GM12878 (cell line): ENCODE measurements at regions not wholly inside any gene's neighbourhood (a gene's known extent, or its start where the extent isn't known, plus 50 kb on each side); places are given as distances from the start of the nearest gene placed in this dataset.

Experiments used
- ATAC-seq: fragments of 200-7000 bp; cut with Tn5 transposase; 3 replicates; pipeline ENCODE4 v1.9.1; 2020; ENCODE audit warnings: mild to moderate bottlenecking, moderate library complexity
- BruUV-seq: library from RNA; stranded (reverse); fragments of 400-500 nt; replicated peaks from 2 replicates; lab custom pipeline; 2021; lab: Mats Ljungman, UMichigan
- CTCF ChIA-PET: fragments of 300-600 bp; sonication (Branson Sonifier 250); formaldehyde crosslinking; extraction: SDS; loops from one replicate; lab custom pipeline; 2021; ENCODE audit warnings: inconsistent platforms; lab: Yijun Ruan, JAX
- POLR2A ChIA-PET: fragments of 350-600 bp; formaldehyde crosslinking; extraction: SDS; loops from one replicate; lab custom pipeline; 2021; ENCODE audit warnings: inconsistent platforms; lab: Charles Lee
- RAD21 ChIA-PET: fragments of 300-600 bp; sonication (Branson Sonifier 250); formaldehyde crosslinking; loops from one replicate; lab custom pipeline; 2023; ENCODE audit warnings: antibody characterized with exemption; ENCODE audit not compliant: unreplicated experiment; lab: Charles Lee
- SMC1A ChIA-PET: fragments of 300-600 bp; sonication (Branson Sonifier 250); formaldehyde crosslinking; loops from one replicate; lab custom pipeline; 2023; ENCODE audit not compliant: unreplicated experiment, uncharacterized antibody; lab: Charles Lee
- DNase-seq: peaks from one replicate; pipeline ENCODE4 v3.0.0-alpha.2; 2011; ENCODE audit warnings: low read depth, low spot score
- FAIRE-seq: peaks from 3 replicates; lab custom pipeline; 2011; peaks lifted over from hg19 to GRCh38; lab: Jason Lieb, UNC
- H2AFZ ChIP-seq: 2 replicates; pipeline ENCODE4 v1.6.0; 2011; ENCODE audit warnings: low read depth, low read length, control low read depth; ENCODE audit not compliant: control insufficient read depth
- H3K27ac ChIP-seq: 2 replicates; pipeline ENCODE4 v1.5.1; 2011; ENCODE audit warnings: control low read depth; ENCODE audit not compliant: control insufficient read depth, insufficient read depth
- H3K27me3 ChIP-seq, 2 experiments: replicated peaks in 1 of 2; 2 replicates each; pipeline versions ENCODE4 v1.6.0 to v1.6.1; 2011; ENCODE audit warnings: low read length in 1 of 2; ENCODE audit not compliant: control insufficient read depth in 2 of 2, insufficient read depth in 2 of 2
- H3K36me3 ChIP-seq, 2 experiments: 2 replicates each; pipeline ENCODE4 v1.5.1; 2011; ENCODE audit warnings: low read length in 1 of 2; ENCODE audit not compliant: control insufficient read depth in 2 of 2, insufficient read depth in 2 of 2
- H3K4me1 ChIP-seq: 2 replicates; pipeline ENCODE4 v1.6.1; 2011; ENCODE audit warnings: mild to moderate bottlenecking, low read length, moderate library complexity, mixed read lengths; ENCODE audit not compliant: control insufficient read depth, insufficient read depth
- H3K4me2 ChIP-seq: 2 replicates; pipeline ENCODE4 v1.6.0; 2011; ENCODE audit warnings: control low read depth; ENCODE audit not compliant: control insufficient read depth, insufficient read depth
- H3K4me3 ChIP-seq: fragments of 200-600 bp; sonication (generic); 2 replicates; pipeline ENCODE4 v1.5.1; 2016
- H3K79me2 ChIP-seq: 2 replicates; pipeline ENCODE4 v1.6.0; 2011; ENCODE audit warnings: low read length; ENCODE audit not compliant: control insufficient read depth, insufficient read depth
- H3K9ac ChIP-seq: 2 replicates; pipeline ENCODE4 v1.8.0; 2011; ENCODE audit warnings: low read length, control low read depth, mixed read lengths; ENCODE audit not compliant: control insufficient read depth, insufficient read depth
- H3K9me3 ChIP-seq: replicated peaks from 3 replicates; pipeline ENCODE4 v1.5.1; 2011; ENCODE audit warnings: mild to moderate bottlenecking, low read length; ENCODE audit not compliant: control insufficient read depth, insufficient read depth
- H4K20me1 ChIP-seq: 2 replicates; pipeline ENCODE4 v1.6.0; 2011; ENCODE audit not compliant: control insufficient read depth, insufficient read depth
- FOS ChIP-seq: IDR thresholded peaks from 3 replicates; pipeline ENCODE4 v1.6.1; 2011; ENCODE audit warnings: borderline replicate concordance; ENCODE audit not compliant: insufficient read length; ENCODE audit errors: extremely low read depth
- NR2C1 ChIP-seq: fragments of 450-650 bp; IDR thresholded peaks from 2 replicates; pipeline ENCODE4 v1.6.1; 2017; ENCODE audit warnings: antibody characterized with exemption, mild to moderate bottlenecking, moderate library complexity
- RUNX3 ChIP-seq: IDR thresholded peaks from 2 replicates; pipeline ENCODE4 v1.6.1; 2012; ENCODE audit warnings: low read length, inconsistent platforms
- SIN3A ChIP-seq: IDR thresholded peaks from 2 replicates; pipeline ENCODE4 v1.6.1; 2012; ENCODE audit warnings: low read depth, low read length, improper control_type of control experiment
- SP1 ChIP-seq: IDR thresholded peaks from one replicate; pipeline ENCODE4 v1.6.1; 2011; ENCODE audit warnings: low read depth, low read length
- SREBF1 ChIP-seq: IDR thresholded peaks from 2 replicates; pipeline ENCODE4 v1.6.1; 2012; ENCODE audit warnings: mild to moderate bottlenecking, low read length
- TAF1 ChIP-seq: IDR thresholded peaks from 2 replicates; pipeline ENCODE4 v1.6.1; 2011; ENCODE audit warnings: mild to moderate bottlenecking, low read depth, low read length, borderline replicate concordance
- WGBS: methylation state at CpG from one replicate; pipeline ENCODE4 v1.1.6; 2016; ENCODE audit warnings: low lambda C conversion rate; ENCODE audit not compliant: insufficient replicate concordance, insufficient coverage; ENCODE audit errors: missing lambda C conversion rate; 5-methylcytosine and 5-hydroxymethylcytosine counted together
- in situ Hi-C: fragments of 300-500 bp; cut with MboI; formaldehyde crosslinking; loops from 9 replicates; pipeline ENCODE4 v1.14.3; 2018; ENCODE audit warnings: mixed read lengths
- intact Hi-C: fragments of 100-400 bp; cut with micrococcal nuclease; formaldehyde crosslinking; loops from one replicate; pipeline ENCODE4 v1.14.2; 2022; ENCODE audit not compliant: unreplicated experiment
- TF ChIP-seq, protein P1 (sequence below): IDR thresholded peaks from 2 replicates; pipeline ENCODE4 v1.6.1; 2011; ENCODE audit warnings: mild to moderate bottlenecking, low read depth, low read length, moderate library complexity; ENCODE audit not compliant: insufficient replicate concordance

GRCh38 chr2:8563814-8564474 is 117.9 kb upstream of the ID2 start:
- ATAC-seq (no peak), DNase-seq (no peak), FAIRE-seq (no peak)
- intact Hi-C loops (no loop called here), in situ Hi-C loops (no loop called here)
- peaks cover 10% of the 10 kb centered on the region; the same call in 2 of the 3 replicates for H3K9me3 ChIP-seq
- H3K4me2 ChIP-seq, result no peak overlapping the region
- H3K4me3 ChIP-seq, result no peak overlapping the region
- ChIA-PET POLR2A (no interaction called here), CTCF (interaction anchor here (1.1 to 1.6 kb wide), 2 partner anchors 11 to 20 kb away, joined by 3 to 5 read pairs; no protein-coding TSS in a partner anchor), SMC1A (no interaction called here), RAD21 (no interaction called here)
- TF ChIP-seq SP1 (no peak), SIN3A (no peak), NR2C1 (no peak), SREBF1 (no peak), RUNX3 (no peak), TAF1 (no peak), FOS (no peak)
- TF ChIP-seq, protein P1, sequence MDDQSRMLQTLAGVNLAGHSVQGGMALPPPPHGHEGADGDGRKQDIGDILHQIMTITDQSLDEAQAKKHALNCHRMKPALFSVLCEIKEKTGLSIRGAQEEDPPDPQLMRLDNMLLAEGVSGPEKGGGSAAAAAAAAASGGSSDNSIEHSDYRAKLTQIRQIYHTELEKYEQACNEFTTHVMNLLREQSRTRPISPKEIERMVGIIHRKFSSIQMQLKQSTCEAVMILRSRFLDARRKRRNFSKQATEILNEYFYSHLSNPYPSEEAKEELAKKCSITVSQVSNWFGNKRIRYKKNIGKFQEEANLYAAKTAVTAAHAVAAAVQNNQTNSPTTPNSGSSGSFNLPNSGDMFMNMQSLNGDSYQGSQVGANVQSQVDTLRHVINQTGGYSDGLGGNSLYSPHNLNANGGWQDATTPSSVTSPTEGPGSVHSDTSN, result no peak
- H3K79me2 ChIP-seq, result no peaks in the 10 kb centered on the region
- no peaks in the 10 kb centered on the region for H3K4me1 ChIP-seq
- no peaks in the 10 kb centered on the region for H3K27me3 ChIP-seq
- no TSS peak for BruUV-seq
- no peaks in the 10 kb centered on the region for H4K20me1 ChIP-seq
- no peak overlapping the region for H2AFZ ChIP-seq
- WGBS, result 60% methylated on average over 9 of the region's 9 CpGs
- H3K9ac ChIP-seq, result no peak overlapping the region
- H3K36me3 ChIP-seq, result no peaks in the 10 kb centered on the region
- H3K27ac ChIP-seq, result no peak overlapping the region
